Transverse colon (tissue), 4 donors: ENCODE measurements at regions not wholly inside any gene's neighbourhood (a gene's known extent, or its start where the extent isn't known, plus 50 kb on each side); places are given as distances from the start of the nearest gene placed in this dataset.

ENCODE experiments used
- DNase-seq: peaks from one replicate; pipeline ENCODE4 v3.0.0-alpha.2; 2019
- H3K27ac ChIP-seq, 4 donors: fragments of 200-600 bp; sonication (generic); 2 replicates each; pipeline ENCODE4 v1.5.1; 2016 to 2018; ENCODE audit warnings: inconsistent platforms in 4 of 4
- H3K27me3 ChIP-seq: fragments of 200-600 bp; sonication (generic); 2 replicates; pipeline ENCODE4 v1.5.1; 2017; ENCODE audit warnings: inconsistent platforms
- H3K36me3 ChIP-seq, 4 donors: fragments of 200-600 bp; sonication (generic); 2 replicates each; pipeline ENCODE4 v1.5.1; 2017 to 2019; ENCODE audit warnings: inconsistent platforms in 4 of 4
- H3K4me1 ChIP-seq, 4 donors: fragments of 200-600 bp; sonication (generic); 2 replicates each; pipeline ENCODE4 v1.5.1; 2017 to 2020; ENCODE audit warnings: inconsistent platforms in 4 of 4
- H3K4me3 ChIP-seq, 4 donors: fragments of 200-600 bp; sonication (generic); 1 replicate in 1 of 4; 2 replicates in 3 of 4; pipeline versions ENCODE4 v1.5.1 to v1.6.1; 2017 to 2019; ENCODE audit warnings: inconsistent platforms in 4 of 4
- H3K9me3 ChIP-seq, 2 donors: fragments of 200-600 bp; sonication (generic); 2 replicates each; pipeline ENCODE4 v1.5.1; 2017 to 2019; ENCODE audit warnings: inconsistent platforms in 2 of 2
- EP300 ChIP-seq: sonication (generic); formaldehyde crosslinking; IDR thresholded peaks from one replicate; pipeline ENCODE4 v1.6.1; 2017; ENCODE audit warnings: antibody characterized with exemption, low read depth
- POLR2A ChIP-seq: fragments of 450-650 bp; IDR thresholded peaks from one replicate; pipeline ENCODE4 v1.6.1; 2016; ENCODE audit warnings: antibody characterized with exemption, mild to moderate bottlenecking, moderate library complexity
- POLR2AphosphoS5 ChIP-seq, 3 donors: sonication (generic); formaldehyde crosslinking; IDR thresholded peaks; one replicate each; pipeline ENCODE4 v1.6.1; 2016; ENCODE audit warnings: antibody characterized with exemption in 3 of 3
- WGBS, 2 donors: methylation state at CpG; one replicate each; pipeline ENCODE4 v1.1.5; 2018; ENCODE audit warnings: low coverage in 1 of 2; 5-methylcytosine and 5-hydroxymethylcytosine counted together
- in situ Hi-C, 4 donors: fragments of 200-750 bp; cut with MboI; loops; one replicate each; pipeline versions ENCODE4 v1.15.0 to v1.15.1; 2017; ENCODE audit warnings: low sequenced_read_pairs in 3 of 4, low pct_ligation_motif_present in 1 of 4, low pct_unique_long_range_greater_than_20kb in 1 of 4
- intact Hi-C: fragments of 100-400 bp; cut with DNase I; formaldehyde crosslinking; loops from one replicate; pipeline ENCODE4 v1.15.1; 2023; ENCODE audit warnings: low total_unique reads
- TF ChIP-seq, protein P1 (sequence below), 5 experiments: fragments of 200-600 bp in 3 of 5; fragments of 450-650 bp in 2 of 5; sonication (generic) in 3 of 5; IDR thresholded peaks; 1 replicate in 2 of 5; 2 replicates in 3 of 5; pipeline ENCODE4 v1.5.1; 2016 to 2017; ENCODE audit warnings: antibody characterized with exemption in 5 of 5, inconsistent platforms in 3 of 5, mild to moderate bottlenecking in 2 of 5, moderate library complexity in 1 of 5

- DNase-seq = no peak
- intact Hi-C loops = no loop called here
- Histone ChIP-seq H3K4me1 (no peaks in the 10 kb centered on the region), H3K9me3 (no peaks in the 10 kb centered on the region), H3K4me3 (no peak overlapping the region), H3K27me3 (no peaks in the 10 kb centered on the region), H3K27ac (no peak overlapping the region), H3K36me3 (no peaks in the 10 kb centered on the region)
- WGBS, 2 donors = 43 to 70% methylated on average over 1 to 2 of the region's 2 CpGs
- in situ Hi-C loops = loop anchor here in 3 of 4 donors (25.0 kb wide), 2 partner anchors 801 to 949 kb away; no protein-coding TSS in a partner anchor
- TF ChIP-seq POLR2A (no peak), EP300 (no peak), POLR2AphosphoS5 (IDR thresholded peaks at IDR 0.05) (no peak)
- TF ChIP-seq, protein P1, sequence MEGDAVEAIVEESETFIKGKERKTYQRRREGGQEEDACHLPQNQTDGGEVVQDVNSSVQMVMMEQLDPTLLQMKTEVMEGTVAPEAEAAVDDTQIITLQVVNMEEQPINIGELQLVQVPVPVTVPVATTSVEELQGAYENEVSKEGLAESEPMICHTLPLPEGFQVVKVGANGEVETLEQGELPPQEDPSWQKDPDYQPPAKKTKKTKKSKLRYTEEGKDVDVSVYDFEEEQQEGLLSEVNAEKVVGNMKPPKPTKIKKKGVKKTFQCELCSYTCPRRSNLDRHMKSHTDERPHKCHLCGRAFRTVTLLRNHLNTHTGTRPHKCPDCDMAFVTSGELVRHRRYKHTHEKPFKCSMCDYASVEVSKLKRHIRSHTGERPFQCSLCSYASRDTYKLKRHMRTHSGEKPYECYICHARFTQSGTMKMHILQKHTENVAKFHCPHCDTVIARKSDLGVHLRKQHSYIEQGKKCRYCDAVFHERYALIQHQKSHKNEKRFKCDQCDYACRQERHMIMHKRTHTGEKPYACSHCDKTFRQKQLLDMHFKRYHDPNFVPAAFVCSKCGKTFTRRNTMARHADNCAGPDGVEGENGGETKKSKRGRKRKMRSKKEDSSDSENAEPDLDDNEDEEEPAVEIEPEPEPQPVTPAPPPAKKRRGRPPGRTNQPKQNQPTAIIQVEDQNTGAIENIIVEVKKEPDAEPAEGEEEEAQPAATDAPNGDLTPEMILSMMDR (IDR thresholded peaks at IDR 0.05) = no peak
Measured at GRCh38 chr18:5061785-5062184, 135.3 kb downstream of the AKAIN1 start.

- no peaks in the 10 kb centered on the region for H3K36me3 ChIP-seq
- no peaks in the 10 kb centered on the region for H3K4me1 ChIP-seq
- in situ Hi-C loops = loop anchor here in 3 of 4 donors (25.0 kb wide), 2 partner anchors 802 to 948 kb away; no protein-coding TSS in a partner anchor
- DNase-seq = no peak
- no peak overlapping the region for H3K4me3 ChIP-seq
- H3K27ac ChIP-seq = no peak overlapping the region
- no peaks in the 10 kb centered on the region for H3K27me3 ChIP-seq
- no peaks in the 10 kb centered on the region for H3K9me3 ChIP-seq
- intact Hi-C loops = no loop called here
- TF ChIP-seq POLR2AphosphoS5 (IDR thresholded peaks at IDR 0.05) (no peak), POLR2A (no peak), EP300 (no peak)
- TF ChIP-seq, protein P1 (IDR thresholded peaks at IDR 0.05) = no peak
- WGBS, 2 donors = 64 to 73% methylated on average over 1 to 3 of the region's 3 CpGs
Measured at GRCh38 chr18:5060543-5060942, 136.5 kb downstream of the AKAIN1 start.

DNA sequence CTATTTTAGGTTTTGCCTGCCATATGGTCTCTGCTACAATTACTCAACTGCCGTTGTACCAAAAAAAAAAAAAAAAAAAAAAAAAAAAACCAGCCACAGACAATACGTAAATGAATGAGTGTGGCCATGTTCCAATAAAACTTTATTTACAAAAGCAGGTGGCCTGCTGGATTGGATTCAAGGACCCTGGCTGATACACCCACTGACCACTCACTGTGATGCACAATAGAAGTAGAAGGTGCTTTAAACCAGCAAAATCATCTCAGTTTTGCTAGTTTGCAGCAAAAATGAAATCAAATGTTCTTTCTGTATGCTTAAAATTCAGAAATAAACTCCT is 137.4 kb downstream of the AKAIN1 start:
- intact Hi-C loops = no loop called here
- 14 to 60% methylated on average over 1 to 2 of the region's 2 CpGs for WGBS, 2 donors
- H3K27ac ChIP-seq = no peak overlapping the region
- no peaks in the 10 kb centered on the region for H3K9me3 ChIP-seq
- no peak overlapping the region for H3K4me3 ChIP-seq
- in situ Hi-C loops = loop anchor here (10.0 to 25.0 kb wide), 3 partner anchors 803 to 955 kb away; no protein-coding TSS in a partner anchor
- no peak for DNase-seq
- no peaks in the 10 kb centered on the region for H3K4me1 ChIP-seq
- H3K27me3 ChIP-seq = no peaks in the 10 kb centered on the region
- H3K36me3 ChIP-seq = no peaks in the 10 kb centered on the region
- TF ChIP-seq, protein P1 (IDR thresholded peaks at IDR 0.05) = no peak
- TF ChIP-seq POLR2A = no peak
- no peak for TF ChIP-seq EP300

DNA sequence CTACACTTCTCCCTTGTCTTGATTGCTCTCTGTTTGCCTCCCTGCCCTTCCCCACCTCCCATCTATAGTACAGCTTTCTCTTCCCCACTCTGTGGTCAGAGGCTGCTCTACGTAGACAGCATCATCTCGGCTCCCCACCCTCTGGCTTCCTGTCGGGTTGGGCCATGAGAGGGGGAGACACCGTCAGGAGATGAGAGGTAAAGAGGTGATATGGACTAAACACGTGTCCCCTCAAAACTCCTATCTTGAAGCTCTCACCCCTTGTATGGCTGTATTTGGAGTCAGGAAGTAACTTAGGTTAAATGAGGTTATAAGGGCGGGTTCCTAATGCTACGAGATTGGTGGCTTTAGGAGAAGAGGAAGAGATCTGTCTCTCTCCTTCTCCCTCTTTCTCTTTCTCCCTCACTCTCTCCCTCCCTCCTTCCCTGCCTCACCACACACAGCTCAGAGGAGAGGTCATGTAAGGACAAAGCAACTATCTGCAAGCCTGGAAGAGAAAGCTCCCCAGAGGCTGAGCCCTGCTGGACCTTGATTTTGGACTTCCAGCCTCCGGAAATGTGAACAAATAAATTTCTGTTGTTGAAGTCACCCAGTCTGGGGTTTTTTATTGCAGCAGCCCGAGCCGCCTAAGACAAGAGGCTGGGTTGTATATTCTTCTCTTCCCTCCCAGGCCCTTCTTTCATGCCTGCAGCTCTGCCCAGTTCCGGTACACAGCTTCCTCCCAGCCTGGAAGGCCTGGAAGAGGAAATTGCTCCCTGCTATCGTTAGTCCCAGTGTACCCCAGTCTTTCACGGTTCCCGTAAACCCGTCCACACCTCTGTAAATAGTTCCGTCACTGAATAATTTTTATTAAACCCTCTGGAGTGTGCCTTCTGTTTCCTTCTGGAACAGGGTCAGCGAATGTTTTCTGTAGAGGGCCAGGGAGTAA is 138.0 kb downstream of the AKAIN1 start:
- WGBS, 2 donors = 37 to 39% methylated on average over 15 to 17 of the region's 17 CpGs
- Histone ChIP-seq H3K9me3 (no peaks in the 10 kb centered on the region), H3K4me1 (no peaks in the 10 kb centered on the region), H3K27ac (no peak overlapping the region), H3K4me3 (no peak overlapping the region), H3K36me3 (no peaks in the 10 kb centered on the region), H3K27me3 (no peaks in the 10 kb centered on the region)
- in situ Hi-C loops = loop anchor here (10.0 to 25.0 kb wide), 3 partner anchors 803 to 954 kb away; no protein-coding TSS in a partner anchor
- TF ChIP-seq EP300 (no peak), POLR2AphosphoS5 (IDR thresholded peaks at IDR 0.05) (no peak), POLR2A (no peak)
- TF ChIP-seq, protein P1 (IDR thresholded peaks at IDR 0.05) = no peak
- intact Hi-C loops = no loop called here
- DNase-seq = no peak
